Heart right ventricle (tissue), 16 donors: ENCODE measurements at regions not wholly inside any gene's neighbourhood (a gene's known extent, or its start where the extent isn't known, plus 50 kb on each side); places are given as distances from the start of the nearest gene placed in this dataset.
"Not testable (repeated sequence)": the region's sequence is repeated elsewhere in the genome, so short reads cannot be mapped to it uniquely, and the experiment has no call there.

Experiments used
- ATAC-seq, 8 donors: fragments of 200-7000 bp; cut with Tn5 transposase; one replicate each; pipeline ENCODE4 v1.9.1; 2020; ENCODE audit warnings: mild to moderate bottlenecking in 8 of 8, moderate library complexity in 8 of 8, moderate number of reproducible peaks in 1 of 8
- DNase-seq, 2 donors: peaks; one replicate each; pipeline ENCODE4 v3.0.0-alpha.2; 2020
- H3K27ac ChIP-seq, 10 donors: fragments of 200-600 bp; sonication (generic) in 2 of 10; one replicate each; pipeline versions ENCODE4 v1.5.0 to v1.8.0; 2020 to 2022; ENCODE audit warnings: mild to moderate bottlenecking in 3 of 10
- H3K27me3 ChIP-seq, 7 donors: fragments of 200-600 bp; one replicate each; pipeline ENCODE4 v1.8.0; 2021 to 2022; ENCODE audit warnings: mild to moderate bottlenecking in 2 of 7
- H3K36me3 ChIP-seq, 9 donors: fragments of 200-600 bp; sonication (generic) in 1 of 9; one replicate each; pipeline versions ENCODE4 v1.5.0 to v1.8.0; 2020 to 2022; ENCODE audit warnings: mild to moderate bottlenecking in 2 of 9
- H3K4me1 ChIP-seq, 9 donors: fragments of 200-600 bp; sonication (generic) in 1 of 9; one replicate each; pipeline versions ENCODE4 v1.5.0 to v1.8.0; 2020 to 2022; ENCODE audit warnings: mild to moderate bottlenecking in 4 of 9
- H3K4me3 ChIP-seq, 10 donors: fragments of 200-600 bp; sonication (generic) in 2 of 10; one replicate each; pipeline versions ENCODE4 v1.5.0 to v1.8.0; 2020 to 2022; ENCODE audit warnings: mild to moderate bottlenecking in 7 of 10, moderate library complexity in 2 of 10
- H3K9me3 ChIP-seq, 11 donors: fragments of 200-600 bp in 10 of 11; sonication (generic) in 2 of 11; one replicate each; pipeline versions ENCODE4 v1.5.0 to v1.8.0; 2013 to 2022; ENCODE audit warnings: mild to moderate bottlenecking in 2 of 11, control low read depth in 1 of 11, moderate library complexity in 1 of 11
- WGBS, 2 donors: extraction: QIAGEN DNeasy Blood & Tissue Kit; methylation state at CpG; one replicate each; pipeline ENCODE4 v1.1.7; 2013; ENCODE audit warnings: inconsistent platforms in 1 of 2; 5-methylcytosine and 5-hydroxymethylcytosine counted together
- intact Hi-C, 10 donors: fragments of 100-400 bp; cut with DNase I; formaldehyde crosslinking; loops; one replicate each; pipeline versions ENCODE4 v1.11.1 to v1.14.2; 2022
- TF ChIP-seq, protein P1 (sequence below), 9 donors: fragments of 200-600 bp; sonication (generic) in 2 of 9; IDR thresholded peaks; one replicate each; pipeline versions ENCODE4 v1.5.0 to v1.8.0; 2021 to 2022; ENCODE audit warnings: antibody characterized with exemption in 9 of 9, mild to moderate bottlenecking in 5 of 9, moderate library complexity in 1 of 9
- donor health status: Arrhythmogenic right ventricular cardiomyopathy.
- donor health status: ischemic (EF 13 %, LVEDD 7.1; RV severe dilation, severe dysfunction).
- donor health status: healthy with polysubstance abuse.
- donor health status: DM: no; HTN: yes; CAD: no.
- donor health status: DM: no; HTN: no; CAD: no.
- donor health status: ischemic (EF 25% LVEDD 6.9; RV normal size, moderate dysfunction).
- donor health status: ischemic (EF 25% LVEDD 5.7; RV mildly dilated, moderate dysfunction).
- donor health status: healthy.
- donor health status: DM: yes; HTN: yes; CAD: no.
- donor health status: Ischemic cardiomyopathy.
- donor health status: ischemic (EF 35%, LVEDD 5.7; RV mildly dilated, moderate dysfunction).
- donor health status: nonischemic (EF 11% LVEDD 7.7; RV severe dilation, severe dysfunction).
- donor health status: DM: yes; HTN: yes; CAD: no.
- donor health status: PGD.
- donor health status: ischemic (EF 29% LVEDD 5.4; RV normal size, mild dysfunction).
- donor health status: nonischemic (EF 23%, LVEDD 6.1; RV moderate dilation, normal function).

- intact Hi-C loops: no loop called here
Measured at GRCh38 chr2:230627806-230628724, 84.6 kb upstream of the CAB39 start.

GRCh38 chr2:230631470-230631869 lies 81.2 kb upstream of the CAB39 start:
- Histone ChIP-seq H3K4me3 (no peak overlapping the region), H3K27me3 (no peaks in the 10 kb centered on the region), H3K27ac (no peak overlapping the region), H3K4me1 (peaks cover 0 to 3% (median 0%) of the 10 kb centered on the region in 9 donors), H3K9me3 (no peaks in the 10 kb centered on the region), H3K36me3 (no peaks in the 10 kb centered on the region)
- DNase-seq: no peak
- intact Hi-C loops: no loop called here
- TF ChIP-seq, protein P1, sequence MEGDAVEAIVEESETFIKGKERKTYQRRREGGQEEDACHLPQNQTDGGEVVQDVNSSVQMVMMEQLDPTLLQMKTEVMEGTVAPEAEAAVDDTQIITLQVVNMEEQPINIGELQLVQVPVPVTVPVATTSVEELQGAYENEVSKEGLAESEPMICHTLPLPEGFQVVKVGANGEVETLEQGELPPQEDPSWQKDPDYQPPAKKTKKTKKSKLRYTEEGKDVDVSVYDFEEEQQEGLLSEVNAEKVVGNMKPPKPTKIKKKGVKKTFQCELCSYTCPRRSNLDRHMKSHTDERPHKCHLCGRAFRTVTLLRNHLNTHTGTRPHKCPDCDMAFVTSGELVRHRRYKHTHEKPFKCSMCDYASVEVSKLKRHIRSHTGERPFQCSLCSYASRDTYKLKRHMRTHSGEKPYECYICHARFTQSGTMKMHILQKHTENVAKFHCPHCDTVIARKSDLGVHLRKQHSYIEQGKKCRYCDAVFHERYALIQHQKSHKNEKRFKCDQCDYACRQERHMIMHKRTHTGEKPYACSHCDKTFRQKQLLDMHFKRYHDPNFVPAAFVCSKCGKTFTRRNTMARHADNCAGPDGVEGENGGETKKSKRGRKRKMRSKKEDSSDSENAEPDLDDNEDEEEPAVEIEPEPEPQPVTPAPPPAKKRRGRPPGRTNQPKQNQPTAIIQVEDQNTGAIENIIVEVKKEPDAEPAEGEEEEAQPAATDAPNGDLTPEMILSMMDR (IDR thresholded peaks at IDR 0.05): no peak
- no peak for ATAC-seq
- 93 to 95% methylated on average over 4 of the region's 4 CpGs for WGBS, 2 donors

More at GRCh38 chr2:230627806-230628724, 84.6 kb upstream of the CAB39 start:
- H3K27me3 ChIP-seq: no peaks in the 10 kb centered on the region
- 55 to 58% methylated on average over 16 of the region's 16 CpGs for WGBS, 2 donors
- no peaks in the 10 kb centered on the region for H3K36me3 ChIP-seq
- TF ChIP-seq, protein P1 (IDR thresholded peaks at IDR 0.05): no peak
- peaks cover 0 to 3% (median 0%) of the 10 kb centered on the region in 9 donors for H3K4me1 ChIP-seq
- no peak for DNase-seq
- ATAC-seq: no peak
- H3K9me3 ChIP-seq: peaks cover 0 to 14% (median 0%) of the 10 kb centered on the region in 11 donors
- no peak overlapping the region for H3K27ac ChIP-seq
- H3K4me3 ChIP-seq: no peak overlapping the region

DNA sequence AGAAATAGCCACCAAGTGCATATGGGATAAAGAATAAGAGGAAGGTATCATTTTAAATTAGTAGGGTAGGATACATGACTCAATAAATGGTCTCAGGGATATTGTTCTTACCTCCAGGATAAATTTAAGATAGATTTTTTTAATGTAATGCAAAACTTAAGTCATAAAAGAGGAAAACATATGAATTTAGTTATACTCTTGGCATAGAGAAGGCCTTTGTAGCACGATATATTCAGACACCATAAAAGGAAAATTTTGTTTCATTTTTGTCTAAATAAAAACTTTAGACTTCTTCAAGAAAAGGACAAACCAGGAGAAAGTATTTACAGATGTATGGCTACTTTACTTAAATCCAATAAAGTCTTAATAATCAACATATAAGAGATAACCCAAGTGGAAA lies 78.5 kb upstream of the CAB39 start:
- H3K27ac ChIP-seq: no peak overlapping the region
- no peaks in the 10 kb centered on the region for H3K36me3 ChIP-seq
- no peak for ATAC-seq
- intact Hi-C loops: no loop called here
- H3K27me3 ChIP-seq: no peaks in the 10 kb centered on the region
- 75 to 80% methylated on average over 1 of the region's 1 CpG for WGBS, 2 donors
- H3K9me3 ChIP-seq: no peaks in the 10 kb centered on the region
- H3K4me3 ChIP-seq: no peak overlapping the region
- no peak for DNase-seq
- peaks cover 0 to 6% (median 0%) of the 10 kb centered on the region in 9 donors for H3K4me1 ChIP-seq
- TF ChIP-seq, protein P1 (IDR thresholded peaks at IDR 0.05): no peak

GRCh38 chr2:230634721-230635313 lies 77.8 kb upstream of the CAB39 start:
- 90 to 95% methylated on average over 5 of the region's 5 CpGs for WGBS, 2 donors
- H3K27me3 ChIP-seq, H3K9me3 ChIP-seq, H3K36me3 ChIP-seq, ATAC-seq, H3K4me3 ChIP-seq, DNase-seq, intact Hi-C loops, H3K27ac ChIP-seq, H3K4me1 ChIP-seq: not testable (repeated sequence)
